GM18873 (cell line): ENCODE measurements at regions not wholly inside any gene's neighbourhood (a gene's known extent, or its start where the extent isn't known, plus 50 kb on each side); places are given as distances from the start of the nearest gene placed in this dataset.

Experiments used
- ATAC-seq: cut with Tn5 transposase; IDR thresholded peaks from one replicate; pipeline ENCODE4 v1.9.1; 2021; ENCODE audit warnings: mild to moderate bottlenecking, moderate library complexity, moderate number of reproducible peaks; ENCODE audit not compliant: unreplicated experiment, low FRiP score

GRCh38 chr13:105007166-105007808, 1528.2 kb downstream of the EFNB2 start:
- no peak for ATAC-seq

- no peak for ATAC-seq
Observed at GRCh38 chr13:104996022-104996421, 1539.4 kb downstream of the EFNB2 start.

GRCh38 chr13:104993708-104994107, 1541.8 kb downstream of the EFNB2 start:
- ATAC-seq, result no peak

GRCh38 chr13:104987621-104988020, 1547.8 kb downstream of the EFNB2 start:
- no peak for ATAC-seq

- ATAC-seq, result peak; percentile 70
Observed at GRCh38 chr13:104984296-104984818, 1551.1 kb downstream of the EFNB2 start.

GRCh38 chr13:104983601-104984000, 1551.9 kb downstream of the EFNB2 start:
- ATAC-seq, result no peak

GRCh38 chr13:104980586-104980985, 1554.9 kb downstream of the EFNB2 start:
- ATAC-seq, result no peak

GRCh38 chr13:104979281-104980030, 1556.0 kb downstream of the EFNB2 start:
- ATAC-seq, result no peak

GRCh38 chr13:104976986-104977385, 1558.5 kb downstream of the EFNB2 start:
- no peak for ATAC-seq

- ATAC-seq, result no peak
Observed at GRCh38 chr13:104975272-104975671, 1560.2 kb downstream of the EFNB2 start.

- no peak for ATAC-seq
Observed at GRCh38 chr13:104968876-104969275, 1566.6 kb downstream of the EFNB2 start.

- no peak for ATAC-seq
Observed at GRCh38 chr13:104967836-104968630, 1567.4 kb downstream of the EFNB2 start.

- no peak for ATAC-seq
Observed at GRCh38 chr13:104967376-104967775, 1568.1 kb downstream of the EFNB2 start.

- no peak for ATAC-seq
Observed at GRCh38 chr13:104962411-104962810, 1573.1 kb downstream of the EFNB2 start.

GRCh38 chr13:104961246-104961645, 1574.2 kb downstream of the EFNB2 start:
- no peak for ATAC-seq

- ATAC-seq, result no peak
Observed at GRCh38 chr13:104954210-104954609, 1581.3 kb downstream of the EFNB2 start.

- no peak for ATAC-seq
Observed at GRCh38 chr13:104953588-104953987, 1581.9 kb downstream of the EFNB2 start.

GRCh38 chr13:104949840-104950740, 1585.4 kb downstream of the EFNB2 start:
- no peak for ATAC-seq

- ATAC-seq, result no peak
Observed at GRCh38 chr13:104944176-104944575, 1591.3 kb downstream of the EFNB2 start.

GRCh38 chr13:104943331-104943730, 1592.1 kb downstream of the EFNB2 start:
- no peak for ATAC-seq
